ENCODE measurements at regions not wholly inside any gene's neighbourhood (a gene's known extent, or its start where the extent isn't known, plus 50 kb on each side); places are given as distances from the start of the nearest gene placed in this dataset.
"Not testable (repeated sequence)": the region's sequence is repeated elsewhere in the genome, so short reads cannot be mapped to it uniquely, and the experiment has no call there.

GRCh38 chr1:83131692-83131955, 867.3 kb downstream of the TTLL7 start:
- Mint-ChIP-seq H3K36me3 (no peaks in the 10 kb centered on the region), H3K27me3 (no peaks in the 10 kb centered on the region), H3K27ac (no peak overlapping the region), H3K4me1 (no peaks in the 10 kb centered on the region), H3K4me3 (no peak overlapping the region), H3K9me3 (no peaks in the 10 kb centered on the region)
- ATAC-seq (no peak), DNase-seq (no peak)
- H3K4me3 ChIP-seq (ENCODE audit: low read length): no peak overlapping the region
- no peaks in the 10 kb centered on the region for H3K36me3 ChIP-seq (ENCODE audit: control insufficient read depth in 2 of 3, insufficient read depth in 3 of 3, low read length in 3 of 3)
- ChIA-PET POLR2A (no interaction called here), CTCF (no interaction called here)
- no peaks in the 10 kb centered on the region for H3K4me1 ChIP-seq (ENCODE audit: control insufficient read depth in 2 of 2, insufficient read depth in 2 of 2, low read length in 2 of 2)
- H3K9me3 ChIP-seq (ENCODE audit: control insufficient read depth in 2 of 3, low read length in 3 of 3): no peaks in the 10 kb centered on the region
- H3K27ac ChIP-seq (ENCODE audit: low read depth, low read length): no peak overlapping the region
- intact Hi-C loops (cut with micrococcal nuclease): no loop called here
- H3K27me3 ChIP-seq (ENCODE audit: control insufficient read depth in 2 of 2, insufficient read depth in 2 of 2, low read length in 2 of 2): no peaks in the 10 kb centered on the region

- no peak overlapping the region for H3K4me3 Mint-ChIP-seq
- intact Hi-C loops (cut with micrococcal nuclease): no loop called here
- no peaks in the 10 kb centered on the region for H3K36me3 ChIP-seq (ENCODE audit: control insufficient read depth in 2 of 3, insufficient read depth in 3 of 3, low read length in 3 of 3)
- no peak overlapping the region for H3K4me3 ChIP-seq (ENCODE audit: low read length)
- no peak overlapping the region for H3K27ac ChIP-seq (ENCODE audit: low read depth, low read length)
- ChIA-PET POLR2A (no interaction called here), CTCF (no interaction called here)
- no peaks in the 10 kb centered on the region for H3K4me1 Mint-ChIP-seq
- H3K27me3 Mint-ChIP-seq: no peaks in the 10 kb centered on the region
- no peaks in the 10 kb centered on the region for H3K36me3 Mint-ChIP-seq
- H3K9me3 Mint-ChIP-seq: no peaks in the 10 kb centered on the region
- no peaks in the 10 kb centered on the region for H3K27me3 ChIP-seq (ENCODE audit: control insufficient read depth in 2 of 2, insufficient read depth in 2 of 2, low read length in 2 of 2)
- H3K27ac Mint-ChIP-seq: no peak overlapping the region
- DNase-seq (no peak), ATAC-seq (no peak)
- H3K9me3 ChIP-seq (ENCODE audit: control insufficient read depth in 2 of 3, low read length in 3 of 3): no peaks in the 10 kb centered on the region
- no peaks in the 10 kb centered on the region for H3K4me1 ChIP-seq (ENCODE audit: control insufficient read depth in 2 of 2, insufficient read depth in 2 of 2, low read length in 2 of 2)
These were observed 867.8 kb downstream of the TTLL7 start for GRCh38 chr1:83130886-83131691.

GRCh38 chr1:83129107-83129506, 869.8 kb downstream of the TTLL7 start:
- Histone ChIP-seq H3K4me3 (ENCODE audit: low read length) (no peak overlapping the region), H3K27me3 (ENCODE audit: control insufficient read depth in 2 of 2, insufficient read depth in 2 of 2, low read length in 2 of 2) (no peaks in the 10 kb centered on the region), H3K36me3 (ENCODE audit: control insufficient read depth in 2 of 3, insufficient read depth in 3 of 3, low read length in 3 of 3) (no peaks in the 10 kb centered on the region), H3K4me1 (ENCODE audit: control insufficient read depth in 2 of 2, insufficient read depth in 2 of 2, low read length in 2 of 2) (no peaks in the 10 kb centered on the region), H3K27ac (ENCODE audit: low read depth, low read length) (no peak overlapping the region), H3K9me3 (ENCODE audit: control insufficient read depth in 2 of 3, low read length in 3 of 3) (no peaks in the 10 kb centered on the region)
- POLR2A ChIA-PET: no interaction called here
- H3K27ac Mint-ChIP-seq: no peak overlapping the region
- H3K4me3 Mint-ChIP-seq: no peak overlapping the region
- CTCF ChIA-PET: no interaction called here
- no peaks in the 10 kb centered on the region for H3K27me3 Mint-ChIP-seq
- no peaks in the 10 kb centered on the region for H3K9me3 Mint-ChIP-seq
- H3K36me3 Mint-ChIP-seq: no peaks in the 10 kb centered on the region
- H3K4me1 Mint-ChIP-seq: no peaks in the 10 kb centered on the region
- DNase-seq: no peak
- ATAC-seq: no peak
- intact Hi-C loops (cut with micrococcal nuclease): no loop called here

GRCh38 chr1:83125456-83125855, 873.5 kb downstream of the TTLL7 start:
- Histone ChIP-seq H3K27me3 (ENCODE audit: control insufficient read depth in 2 of 2, insufficient read depth in 2 of 2, low read length in 2 of 2) (no peaks in the 10 kb centered on the region), H3K4me3 (ENCODE audit: low read length) (no peak overlapping the region), H3K27ac (ENCODE audit: low read depth, low read length) (no peak overlapping the region), H3K36me3 (ENCODE audit: control insufficient read depth in 2 of 3, insufficient read depth in 3 of 3, low read length in 3 of 3) (no peaks in the 10 kb centered on the region), H3K4me1 (ENCODE audit: control insufficient read depth in 2 of 2, insufficient read depth in 2 of 2, low read length in 2 of 2) (no peaks in the 10 kb centered on the region), H3K9me3 (ENCODE audit: control insufficient read depth in 2 of 3, low read length in 3 of 3) (no peaks in the 10 kb centered on the region)
- Mint-ChIP-seq H3K27me3 (peaks cover 0 to 5% (median 0%) of the 10 kb centered on the region in 5 donors), H3K9me3 (no peaks in the 10 kb centered on the region), H3K4me3 (no peak overlapping the region), H3K36me3 (no peaks in the 10 kb centered on the region), H3K4me1 (no peaks in the 10 kb centered on the region), H3K27ac (no peak overlapping the region)
- POLR2A ChIA-PET: no interaction called here
- CTCF ChIA-PET: no interaction called here
- intact Hi-C loops (cut with micrococcal nuclease): no loop called here
- ATAC-seq (no peak), DNase-seq (no peak)

- H3K4me3 ChIP-seq (ENCODE audit: low read length): no peak overlapping the region
- H3K4me1 ChIP-seq (ENCODE audit: control insufficient read depth in 2 of 2, insufficient read depth in 2 of 2, low read length in 2 of 2): no peaks in the 10 kb centered on the region
- H3K27me3 Mint-ChIP-seq: peaks cover 0 to 5% (median 0%) of the 10 kb centered on the region in 5 donors
- ATAC-seq: no peak
- no peaks in the 10 kb centered on the region for H3K9me3 ChIP-seq (ENCODE audit: control insufficient read depth in 2 of 3, low read length in 3 of 3)
- no peaks in the 10 kb centered on the region for H3K4me1 Mint-ChIP-seq
- intact Hi-C loops (cut with micrococcal nuclease): no loop called here
- no peak overlapping the region for H3K4me3 Mint-ChIP-seq
- CTCF ChIA-PET: no interaction called here
- POLR2A ChIA-PET: interaction anchor here (0.6 kb wide), 1 partner anchor 32 kb away, joined by 4 read pairs; no protein-coding TSS in a partner anchor
- H3K36me3 ChIP-seq (ENCODE audit: control insufficient read depth in 2 of 3, insufficient read depth in 3 of 3, low read length in 3 of 3): no peaks in the 10 kb centered on the region
- H3K27ac Mint-ChIP-seq: no peak overlapping the region
- DNase-seq: no peak
- H3K27me3 ChIP-seq (ENCODE audit: control insufficient read depth in 2 of 2, insufficient read depth in 2 of 2, low read length in 2 of 2): no peaks in the 10 kb centered on the region
- no peaks in the 10 kb centered on the region for H3K9me3 Mint-ChIP-seq
- H3K36me3 Mint-ChIP-seq: no peaks in the 10 kb centered on the region
- H3K27ac ChIP-seq (ENCODE audit: low read depth, low read length): no peak overlapping the region
These were observed 875.9 kb downstream of the TTLL7 start for GRCh38 chr1:83123019-83123418.

- ChIA-PET CTCF (no interaction called here), POLR2A (no interaction called here)
- Mint-ChIP-seq H3K27me3 (peaks cover 0 to 5% (median 0%) of the 10 kb centered on the region in 5 donors), H3K27ac (no peak overlapping the region), H3K4me1 (peaks cover 0 to 4% (median 0%) of the 10 kb centered on the region in 7 donors), H3K4me3 (no peak overlapping the region), H3K9me3 (no peaks in the 10 kb centered on the region), H3K36me3 (no peaks in the 10 kb centered on the region)
- DNase-seq (no peak), ATAC-seq (no peak)
- H3K9me3 ChIP-seq (ENCODE audit: control insufficient read depth in 2 of 3, low read length in 3 of 3): no peaks in the 10 kb centered on the region
- H3K4me3 ChIP-seq (ENCODE audit: low read length): no peak overlapping the region
- H3K27ac ChIP-seq (ENCODE audit: low read depth, low read length): no peak overlapping the region
- H3K4me1 ChIP-seq (ENCODE audit: control insufficient read depth in 2 of 2, insufficient read depth in 2 of 2, low read length in 2 of 2): no peaks in the 10 kb centered on the region
- H3K36me3 ChIP-seq (ENCODE audit: control insufficient read depth in 2 of 3, insufficient read depth in 3 of 3, low read length in 3 of 3): no peaks in the 10 kb centered on the region
- intact Hi-C loops (cut with micrococcal nuclease): no loop called here
- no peaks in the 10 kb centered on the region for H3K27me3 ChIP-seq (ENCODE audit: control insufficient read depth in 2 of 2, insufficient read depth in 2 of 2, low read length in 2 of 2)
These were observed 880.5 kb downstream of the TTLL7 start for GRCh38 chr1:83118472-83118871.

GRCh38 chr1:83117030-83117429, 881.9 kb downstream of the TTLL7 start:
- POLR2A ChIA-PET; H3K27ac Mint-ChIP-seq; DNase-seq; H3K4me1 Mint-ChIP-seq; H3K4me3 Mint-ChIP-seq; H3K27me3 ChIP-seq (ENCODE audit: control insufficient read depth in 2 of 2, insufficient read depth in 2 of 2, low read length in 2 of 2); H3K27me3 Mint-ChIP-seq; H3K27ac ChIP-seq (ENCODE audit: low read depth, low read length); H3K36me3 Mint-ChIP-seq; H3K9me3 Mint-ChIP-seq; CTCF ChIA-PET; H3K36me3 ChIP-seq (ENCODE audit: control insufficient read depth in 2 of 3, insufficient read depth in 3 of 3, low read length in 3 of 3); ATAC-seq; intact Hi-C loops (cut with micrococcal nuclease); H3K9me3 ChIP-seq (ENCODE audit: control insufficient read depth in 2 of 3, low read length in 3 of 3); H3K4me1 ChIP-seq (ENCODE audit: control insufficient read depth in 2 of 2, insufficient read depth in 2 of 2, low read length in 2 of 2); H3K4me3 ChIP-seq (ENCODE audit: low read length): not testable (repeated sequence)
